HG03139 (cell line): ENCODE measurements at regions not wholly inside any gene's neighbourhood (a gene's known extent, or its start where the extent isn't known, plus 50 kb on each side); places are given as distances from the start of the nearest gene placed in this dataset.

Source experiments
- ATAC-seq: cut with Tn5 transposase; IDR thresholded peaks from one replicate; pipeline ENCODE4 v1.9.1; 2021; ENCODE audit not compliant: unreplicated experiment

GRCh38 chr22:48577014-48577690, 1250.5 kb downstream of the BRD1 start:
- no peak for ATAC-seq

- no peak for ATAC-seq
Observed at GRCh38 chr22:48576333-48577013, 1251.2 kb downstream of the BRD1 start.

GRCh38 chr22:48575618-48576332, 1251.9 kb downstream of the BRD1 start:
- ATAC-seq: no peak

- ATAC-seq: no peak
Observed at GRCh38 chr22:48574776-48575617, 1252.7 kb downstream of the BRD1 start.

GRCh38 chr22:48573766-48574165, 1253.9 kb downstream of the BRD1 start:
- no peak for ATAC-seq

- no peak for ATAC-seq
Observed at GRCh38 chr22:48572951-48573350, 1254.7 kb downstream of the BRD1 start.

- ATAC-seq: no peak
Observed at GRCh38 chr22:48570912-48571311, 1256.8 kb downstream of the BRD1 start.

- ATAC-seq: no peak
Observed at GRCh38 chr22:48569476-48570233, 1258.0 kb downstream of the BRD1 start.

- ATAC-seq: no peak
Observed at GRCh38 chr22:48568736-48569330, 1258.8 kb downstream of the BRD1 start.

- no peak for ATAC-seq
Observed at GRCh38 chr22:48567213-48567975, 1260.3 kb downstream of the BRD1 start.

GRCh38 chr22:48566741-48567140, 1260.9 kb downstream of the BRD1 start:
- ATAC-seq: no peak

- no peak for ATAC-seq
Observed at GRCh38 chr22:48565901-48566501, 1261.7 kb downstream of the BRD1 start.

GRCh38 chr22:48564995-48565394, 1262.7 kb downstream of the BRD1 start:
- ATAC-seq: no peak

- ATAC-seq: no peak
Observed at GRCh38 chr22:48563966-48564330, 1263.7 kb downstream of the BRD1 start.

- no peak for ATAC-seq
Observed at GRCh38 chr22:48563118-48563965, 1264.3 kb downstream of the BRD1 start.

- no peak for ATAC-seq
Observed at GRCh38 chr22:48561676-48562075, 1266.0 kb downstream of the BRD1 start.

- ATAC-seq: no peak
Observed at GRCh38 chr22:48560836-48561235, 1266.8 kb downstream of the BRD1 start.

- ATAC-seq: no peak
Observed at GRCh38 chr22:48560389-48560751, 1267.3 kb downstream of the BRD1 start.
